Astrocyte of the cerebellum (primary cell): ENCODE measurements at regions not wholly inside any gene's neighbourhood (a gene's known extent, or its start where the extent isn't known, plus 50 kb on each side); places are given as distances from the start of the nearest gene placed in this dataset.

ENCODE experiments used
- DNase-seq: peaks from one replicate; pipeline ENCODE4 v3.0.0-alpha.2; 2011; ENCODE audit warnings: low read depth
- H3K4me3 ChIP-seq: 2 replicates; pipeline ENCODE4 v1.5.1; 2011; ENCODE audit warnings: mild to moderate bottlenecking, low read depth, low read length, moderate library complexity
- CTCF ChIP-seq: IDR thresholded peaks from 2 replicates; pipeline ENCODE4 v1.5.1; 2012; ENCODE audit warnings: low read length, low read depth, moderate library complexity, mild to moderate bottlenecking; ENCODE audit errors: missing control alignments
- in situ Hi-C: cut with HindIII; loops from 2 replicates; pipeline ENCODE4 v1.10.0; 2017; ENCODE audit warnings: low sequenced_read_pairs

GRCh38 chr13:24614306-24615080, 65.7 kb upstream of the ATP12A start:
- no peak overlapping the region for H3K4me3 ChIP-seq
- TF ChIP-seq CTCF = no peak
- no peak for DNase-seq
- in situ Hi-C loops = no loop called here

- no peak for TF ChIP-seq CTCF
- in situ Hi-C loops = no loop called here
- no peak overlapping the region for H3K4me3 ChIP-seq
- DNase-seq = no peak
These were observed 65.1 kb upstream of the ATP12A start for GRCh38 chr13:24615114-24615513.

GRCh38 chr13:24615911-24616472, 64.2 kb upstream of the ATP12A start:
- H3K4me3 ChIP-seq = no peak overlapping the region
- TF ChIP-seq CTCF = no peak
- in situ Hi-C loops = no loop called here
- DNase-seq = no peak

GRCh38 chr13:24616514-24616913, 63.7 kb upstream of the ATP12A start:
- DNase-seq = no peak
- no peak overlapping the region for H3K4me3 ChIP-seq
- no peak for TF ChIP-seq CTCF
- in situ Hi-C loops = no loop called here

GRCh38 chr13:24617256-24618010, 62.8 kb upstream of the ATP12A start:
- in situ Hi-C loops = no loop called here
- DNase-seq = no peak
- H3K4me3 ChIP-seq = no peak overlapping the region
- no peak for TF ChIP-seq CTCF

- no peak for TF ChIP-seq CTCF
- no peak for DNase-seq
- in situ Hi-C loops = no loop called here
- H3K4me3 ChIP-seq = no peak overlapping the region
These were observed 61.9 kb upstream of the ATP12A start for GRCh38 chr13:24618011-24618955.
